ENCODE measurements at regions not wholly inside any gene's neighbourhood (a gene's known extent, or its start where the extent isn't known, plus 50 kb on each side); places are given as distances from the start of the nearest gene placed in this dataset.

DNA sequence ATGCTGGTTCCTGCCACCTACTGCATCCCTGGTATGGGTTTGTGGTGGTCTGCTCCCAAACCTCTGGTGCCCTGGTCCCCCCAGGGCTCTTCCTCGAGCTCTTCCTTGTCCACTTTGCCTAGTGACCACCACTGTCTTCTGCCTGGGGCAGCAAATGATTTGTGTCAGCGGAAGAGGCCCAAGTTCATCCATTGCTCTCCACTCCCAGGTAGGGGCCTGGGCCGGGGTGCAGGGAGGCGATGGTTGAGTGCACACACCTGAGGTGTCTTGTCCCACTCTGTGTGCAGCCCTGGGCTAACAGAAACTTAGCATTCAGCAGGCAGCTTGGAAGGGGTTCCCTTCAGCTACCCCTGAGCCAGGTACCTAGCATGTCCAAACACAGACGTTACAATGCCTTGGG lies 75.6 kb upstream of the SOX3 start:
- TF ChIP-seq, protein P1, sequence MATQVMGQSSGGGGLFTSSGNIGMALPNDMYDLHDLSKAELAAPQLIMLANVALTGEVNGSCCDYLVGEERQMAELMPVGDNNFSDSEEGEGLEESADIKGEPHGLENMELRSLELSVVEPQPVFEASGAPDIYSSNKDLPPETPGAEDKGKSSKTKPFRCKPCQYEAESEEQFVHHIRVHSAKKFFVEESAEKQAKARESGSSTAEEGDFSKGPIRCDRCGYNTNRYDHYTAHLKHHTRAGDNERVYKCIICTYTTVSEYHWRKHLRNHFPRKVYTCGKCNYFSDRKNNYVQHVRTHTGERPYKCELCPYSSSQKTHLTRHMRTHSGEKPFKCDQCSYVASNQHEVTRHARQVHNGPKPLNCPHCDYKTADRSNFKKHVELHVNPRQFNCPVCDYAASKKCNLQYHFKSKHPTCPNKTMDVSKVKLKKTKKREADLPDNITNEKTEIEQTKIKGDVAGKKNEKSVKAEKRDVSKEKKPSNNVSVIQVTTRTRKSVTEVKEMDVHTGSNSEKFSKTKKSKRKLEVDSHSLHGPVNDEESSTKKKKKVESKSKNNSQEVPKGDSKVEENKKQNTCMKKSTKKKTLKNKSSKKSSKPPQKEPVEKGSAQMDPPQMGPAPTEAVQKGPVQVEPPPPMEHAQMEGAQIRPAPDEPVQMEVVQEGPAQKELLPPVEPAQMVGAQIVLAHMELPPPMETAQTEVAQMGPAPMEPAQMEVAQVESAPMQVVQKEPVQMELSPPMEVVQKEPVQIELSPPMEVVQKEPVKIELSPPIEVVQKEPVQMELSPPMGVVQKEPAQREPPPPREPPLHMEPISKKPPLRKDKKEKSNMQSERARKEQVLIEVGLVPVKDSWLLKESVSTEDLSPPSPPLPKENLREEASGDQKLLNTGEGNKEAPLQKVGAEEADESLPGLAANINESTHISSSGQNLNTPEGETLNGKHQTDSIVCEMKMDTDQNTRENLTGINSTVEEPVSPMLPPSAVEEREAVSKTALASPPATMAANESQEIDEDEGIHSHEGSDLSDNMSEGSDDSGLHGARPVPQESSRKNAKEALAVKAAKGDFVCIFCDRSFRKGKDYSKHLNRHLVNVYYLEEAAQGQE (IDR thresholded peaks at IDR 0.05; ENCODE audit: insufficient read depth in 1 of 2, low read depth in 2 of 2, low read length in 1 of 2) = no peak
- TF ChIP-seq, protein P2, sequence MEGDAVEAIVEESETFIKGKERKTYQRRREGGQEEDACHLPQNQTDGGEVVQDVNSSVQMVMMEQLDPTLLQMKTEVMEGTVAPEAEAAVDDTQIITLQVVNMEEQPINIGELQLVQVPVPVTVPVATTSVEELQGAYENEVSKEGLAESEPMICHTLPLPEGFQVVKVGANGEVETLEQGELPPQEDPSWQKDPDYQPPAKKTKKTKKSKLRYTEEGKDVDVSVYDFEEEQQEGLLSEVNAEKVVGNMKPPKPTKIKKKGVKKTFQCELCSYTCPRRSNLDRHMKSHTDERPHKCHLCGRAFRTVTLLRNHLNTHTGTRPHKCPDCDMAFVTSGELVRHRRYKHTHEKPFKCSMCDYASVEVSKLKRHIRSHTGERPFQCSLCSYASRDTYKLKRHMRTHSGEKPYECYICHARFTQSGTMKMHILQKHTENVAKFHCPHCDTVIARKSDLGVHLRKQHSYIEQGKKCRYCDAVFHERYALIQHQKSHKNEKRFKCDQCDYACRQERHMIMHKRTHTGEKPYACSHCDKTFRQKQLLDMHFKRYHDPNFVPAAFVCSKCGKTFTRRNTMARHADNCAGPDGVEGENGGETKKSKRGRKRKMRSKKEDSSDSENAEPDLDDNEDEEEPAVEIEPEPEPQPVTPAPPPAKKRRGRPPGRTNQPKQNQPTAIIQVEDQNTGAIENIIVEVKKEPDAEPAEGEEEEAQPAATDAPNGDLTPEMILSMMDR (IDR thresholded peaks at IDR 0.05) = no peak
- TF ChIP-seq SIN3A (IDR thresholded peaks at IDR 0.05; ENCODE audit: borderline replicate concordance, insufficient read depth, low read depth, low read length) (no peak), POLR2AphosphoS5 (IDR thresholded peaks at IDR 0.05; ENCODE audit: low read depth, low read length) (no peak)
